ENCODE measurements at regions not wholly inside any gene's neighbourhood (a gene's known extent, or its start where the extent isn't known, plus 50 kb on each side); places are given as distances from the start of the nearest gene placed in this dataset.

GRCh38 chr16:48999044-48999443 lies 282.6 kb downstream of the CBLN1 start:
- Mint-ChIP-seq H3K9me3 (no peaks in the 10 kb centered on the region), H3K27me3 (peaks cover 17% of the 10 kb centered on the region), H3K4me3 (no peak overlapping the region), H3K36me3 (no peaks in the 10 kb centered on the region), H3K27ac (no peak overlapping the region), H3K4me1 (ENCODE audit: unreplicated experiment) (peaks cover 16% of the 10 kb centered on the region)
- no peak for TF ChIP-seq CTCF (conservative IDR thresholded peaks at IDR 0.05)
- peak; percentile 42 for DNase-seq (ENCODE audit: extremely low spot score, unreplicated experiment)

- DNase-seq (ENCODE audit: extremely low spot score, unreplicated experiment) = peak; percentile 62
- Mint-ChIP-seq H3K36me3 (no peaks in the 10 kb centered on the region), H3K9me3 (no peaks in the 10 kb centered on the region), H3K27me3 (peaks cover 21% of the 10 kb centered on the region), H3K27ac (no peak overlapping the region), H3K4me1 (ENCODE audit: unreplicated experiment) (peaks cover 16% of the 10 kb centered on the region), H3K4me3 (no peak overlapping the region)
- no peak for TF ChIP-seq CTCF (conservative IDR thresholded peaks at IDR 0.05)
Measured at GRCh38 chr16:48997946-48998345, 283.7 kb downstream of the CBLN1 start.

GRCh38 chr16:48997081-48997615 lies 284.5 kb downstream of the CBLN1 start:
- Mint-ChIP-seq H3K9me3 (no peaks in the 10 kb centered on the region), H3K4me1 (ENCODE audit: unreplicated experiment) (peaks cover 16% of the 10 kb centered on the region), H3K27me3 (peaks cover 21% of the 10 kb centered on the region), H3K4me3 (no peak overlapping the region), H3K27ac (no peak overlapping the region), H3K36me3 (no peaks in the 10 kb centered on the region)
- TF ChIP-seq CTCF (conservative IDR thresholded peaks at IDR 0.05) = no peak
- DNase-seq (ENCODE audit: extremely low spot score, unreplicated experiment) = peak; percentile 55

GRCh38 chr16:48978501-48978900 lies 303.1 kb downstream of the CBLN1 start:
- Mint-ChIP-seq H3K36me3 (no peaks in the 10 kb centered on the region), H3K4me3 (no peak overlapping the region), H3K27me3 (peaks cover 6% of the 10 kb centered on the region), H3K9me3 (no peaks in the 10 kb centered on the region), H3K27ac (no peak overlapping the region), H3K4me1 (ENCODE audit: unreplicated experiment) (no peaks in the 10 kb centered on the region)
- no peak for DNase-seq (ENCODE audit: extremely low spot score, unreplicated experiment)
- TF ChIP-seq CTCF (conservative IDR thresholded peaks at IDR 0.05) = no peak

GRCh38 chr16:48972236-48972635 lies 309.4 kb downstream of the CBLN1 start:
- TF ChIP-seq CTCF (conservative IDR thresholded peaks at IDR 0.05) = no peak
- Mint-ChIP-seq H3K9me3 (no peaks in the 10 kb centered on the region), H3K36me3 (no peaks in the 10 kb centered on the region), H3K4me3 (no peak overlapping the region), H3K27ac (no peak overlapping the region), H3K27me3 (no peaks in the 10 kb centered on the region), H3K4me1 (ENCODE audit: unreplicated experiment) (no peaks in the 10 kb centered on the region)
- no peak for DNase-seq (ENCODE audit: extremely low spot score, unreplicated experiment)

GRCh38 chr16:48971571-48972077 lies 310.0 kb downstream of the CBLN1 start:
- H3K4me3 Mint-ChIP-seq = no peak overlapping the region
- no peak overlapping the region for H3K27ac Mint-ChIP-seq
- H3K4me1 Mint-ChIP-seq (ENCODE audit: unreplicated experiment) = no peaks in the 10 kb centered on the region
- H3K27me3 Mint-ChIP-seq = no peaks in the 10 kb centered on the region
- no peaks in the 10 kb centered on the region for H3K9me3 Mint-ChIP-seq
- no peak for TF ChIP-seq CTCF (conservative IDR thresholded peaks at IDR 0.05)
- no peak for DNase-seq (ENCODE audit: extremely low spot score, unreplicated experiment)
- no peaks in the 10 kb centered on the region for H3K36me3 Mint-ChIP-seq

Measured in type B pancreatic cell (in vitro differentiated cells).